ENCODE measurements at regions not wholly inside any gene's neighbourhood (a gene's known extent, or its start where the extent isn't known, plus 50 kb on each side); places are given as distances from the start of the nearest gene placed in this dataset.

DNA sequence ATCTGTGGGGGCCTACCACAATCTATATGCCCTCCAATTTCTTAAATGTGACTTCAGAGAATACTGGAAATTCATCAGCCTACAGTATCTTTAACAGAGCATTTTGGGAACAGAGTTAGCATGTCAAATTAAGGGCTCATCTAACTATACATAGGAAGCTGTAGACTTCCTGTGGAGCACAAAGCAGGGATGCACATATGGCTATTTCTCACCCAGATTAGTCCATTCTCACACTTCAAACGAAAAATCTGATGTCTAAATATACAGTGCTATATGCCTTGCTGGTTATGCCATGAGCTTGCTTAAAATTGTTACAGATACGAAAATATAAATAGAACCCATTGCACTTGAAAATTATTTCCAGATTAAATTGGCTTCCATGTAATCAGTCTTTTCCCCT lies 1922.8 kb downstream of the MRPL39 start (continued):
- TF ChIP-seq HDAC6 (IDR thresholded peaks at IDR 0.05; ENCODE audit: low read depth, low read length) (no peak), FOSL1 (IDR thresholded peaks at IDR 0.05; ENCODE audit: insufficient read depth, low read depth, low read length) (no peak), PHF8 (conservative IDR thresholded peaks at IDR 0.05; ENCODE audit: low read depth, low read length) (no peak), BACH1 (IDR thresholded peaks at IDR 0.05; ENCODE audit: low read length) (no peak), SRF (IDR thresholded peaks at IDR 0.05; ENCODE audit: low read depth, low read length) (no peak), MAFK (IDR thresholded peaks at IDR 0.05; ENCODE audit: low read depth, low read length) (no peak)
- TF ChIP-seq, protein P1, sequence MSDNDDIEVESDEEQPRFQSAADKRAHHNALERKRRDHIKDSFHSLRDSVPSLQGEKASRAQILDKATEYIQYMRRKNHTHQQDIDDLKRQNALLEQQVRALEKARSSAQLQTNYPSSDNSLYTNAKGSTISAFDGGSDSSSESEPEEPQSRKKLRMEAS (IDR thresholded peaks at IDR 0.05) = no peak
